Ramos (cell line): ENCODE measurements at regions not wholly inside any gene's neighbourhood (a gene's known extent, or its start where the extent isn't known, plus 50 kb on each side); places are given as distances from the start of the nearest gene placed in this dataset.
"Not testable (repeated sequence)": the region's sequence is repeated elsewhere in the genome, so short reads cannot be mapped to it uniquely, and the experiment has no call there.

Source experiments
- in situ Hi-C: fragments of 300-500 bp; cut with MboI; formaldehyde crosslinking; loops from one replicate; pipeline ENCODE4 v1.14.3; 2022; ENCODE audit warnings: low sequenced_read_pairs; ENCODE audit not compliant: unreplicated experiment

- in situ Hi-C loops: no loop called here
These were observed 500.9 kb downstream of the RNF144A start for GRCh38 chr2:7417845-7418742.

GRCh38 chr2:7419186-7419585 lies 502.0 kb downstream of the RNF144A start:
- in situ Hi-C loops: no loop called here

GRCh38 chr2:7419814-7420311 lies 502.7 kb downstream of the RNF144A start:
- in situ Hi-C loops: loop anchor here (5.0 kb wide), 1 partner anchor 1277 kb away; no protein-coding TSS in a partner anchor

GRCh38 chr2:7420530-7420929 lies 503.3 kb downstream of the RNF144A start:
- in situ Hi-C loops: loop anchor here (5.0 kb wide), 1 partner anchor 1277 kb away; no protein-coding TSS in a partner anchor

GRCh38 chr2:7424481-7424880 lies 507.3 kb downstream of the RNF144A start:
- in situ Hi-C loops: loop anchor here (5.0 kb wide), 1 partner anchor 1273 kb away; no protein-coding TSS in a partner anchor

- in situ Hi-C loops: no loop called here
These were observed 510.3 kb downstream of the RNF144A start for GRCh38 chr2:7427293-7428060.

- in situ Hi-C loops: no loop called here
These were observed 511.4 kb downstream of the RNF144A start for GRCh38 chr2:7428454-7429204.

GRCh38 chr2:7429733-7430132 lies 512.5 kb downstream of the RNF144A start:
- in situ Hi-C loops: no loop called here

GRCh38 chr2:7430421-7430868 lies 513.2 kb downstream of the RNF144A start:
- in situ Hi-C loops: no loop called here

GRCh38 chr2:7430869-7431641 lies 513.8 kb downstream of the RNF144A start:
- in situ Hi-C loops: no loop called here

- in situ Hi-C loops: no loop called here
These were observed 515.2 kb downstream of the RNF144A start for GRCh38 chr2:7432436-7432835.

GRCh38 chr2:7436096-7436906 lies 519.1 kb downstream of the RNF144A start:
- in situ Hi-C loops: no loop called here

GRCh38 chr2:7437141-7437540 lies 519.9 kb downstream of the RNF144A start:
- in situ Hi-C loops: no loop called here

GRCh38 chr2:7437716-7438632 lies 520.8 kb downstream of the RNF144A start:
- in situ Hi-C loops: no loop called here

GRCh38 chr2:7438855-7439254 lies 521.6 kb downstream of the RNF144A start:
- in situ Hi-C loops: no loop called here

GRCh38 chr2:7440977-7441376 lies 523.8 kb downstream of the RNF144A start:
- in situ Hi-C loops: no loop called here

GRCh38 chr2:7441841-7442240 lies 524.6 kb downstream of the RNF144A start:
- in situ Hi-C loops: not testable (repeated sequence)

- in situ Hi-C loops: no loop called here
These were observed 527.4 kb downstream of the RNF144A start for GRCh38 chr2:7444626-7445025.
